GM12864 (cell line): ENCODE measurements at regions not wholly inside any gene's neighbourhood (a gene's known extent, or its start where the extent isn't known, plus 50 kb on each side); places are given as distances from the start of the nearest gene placed in this dataset.

Experiments used
- DNase-seq: peaks from one replicate; pipeline ENCODE4 v3.0.0-alpha.2; 2011; ENCODE audit warnings: low read depth
- H3K4me3 ChIP-seq: 2 replicates; pipeline ENCODE4 v1.5.1; 2011; ENCODE audit warnings: mild to moderate bottlenecking, low read depth, low read length, control low read depth
- TF ChIP-seq, protein P1 (sequence below): IDR thresholded peaks from 2 replicates; pipeline ENCODE4 v1.5.1; 2011; ENCODE audit warnings: low read depth, mild to moderate bottlenecking, moderate library complexity, low read length, control low read depth, inconsistent platforms; ENCODE audit errors: missing control alignments

DNA sequence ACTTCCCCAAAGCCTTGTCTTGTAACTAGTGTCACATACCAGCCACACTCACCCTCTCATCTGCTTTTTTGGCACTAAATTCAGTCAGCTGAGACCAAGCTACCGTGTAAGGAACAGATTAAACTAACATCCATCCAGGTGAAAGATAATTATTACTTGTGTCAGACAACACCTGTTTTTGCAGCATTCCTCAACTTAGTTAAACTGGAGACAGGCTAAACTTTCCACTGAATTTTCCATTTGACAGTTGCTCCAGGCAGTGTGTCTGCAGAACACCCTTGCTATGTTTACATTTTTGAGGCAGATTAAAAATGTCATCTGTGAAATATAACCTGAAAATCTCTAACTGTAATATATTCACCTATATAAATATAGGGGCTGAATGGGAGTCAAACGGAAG, 73.6 kb downstream of the CYP26A1 start:
- TF ChIP-seq, protein P1, sequence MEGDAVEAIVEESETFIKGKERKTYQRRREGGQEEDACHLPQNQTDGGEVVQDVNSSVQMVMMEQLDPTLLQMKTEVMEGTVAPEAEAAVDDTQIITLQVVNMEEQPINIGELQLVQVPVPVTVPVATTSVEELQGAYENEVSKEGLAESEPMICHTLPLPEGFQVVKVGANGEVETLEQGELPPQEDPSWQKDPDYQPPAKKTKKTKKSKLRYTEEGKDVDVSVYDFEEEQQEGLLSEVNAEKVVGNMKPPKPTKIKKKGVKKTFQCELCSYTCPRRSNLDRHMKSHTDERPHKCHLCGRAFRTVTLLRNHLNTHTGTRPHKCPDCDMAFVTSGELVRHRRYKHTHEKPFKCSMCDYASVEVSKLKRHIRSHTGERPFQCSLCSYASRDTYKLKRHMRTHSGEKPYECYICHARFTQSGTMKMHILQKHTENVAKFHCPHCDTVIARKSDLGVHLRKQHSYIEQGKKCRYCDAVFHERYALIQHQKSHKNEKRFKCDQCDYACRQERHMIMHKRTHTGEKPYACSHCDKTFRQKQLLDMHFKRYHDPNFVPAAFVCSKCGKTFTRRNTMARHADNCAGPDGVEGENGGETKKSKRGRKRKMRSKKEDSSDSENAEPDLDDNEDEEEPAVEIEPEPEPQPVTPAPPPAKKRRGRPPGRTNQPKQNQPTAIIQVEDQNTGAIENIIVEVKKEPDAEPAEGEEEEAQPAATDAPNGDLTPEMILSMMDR = no peak
- no peak overlapping the region for H3K4me3 ChIP-seq
- no peak for DNase-seq

DNA sequence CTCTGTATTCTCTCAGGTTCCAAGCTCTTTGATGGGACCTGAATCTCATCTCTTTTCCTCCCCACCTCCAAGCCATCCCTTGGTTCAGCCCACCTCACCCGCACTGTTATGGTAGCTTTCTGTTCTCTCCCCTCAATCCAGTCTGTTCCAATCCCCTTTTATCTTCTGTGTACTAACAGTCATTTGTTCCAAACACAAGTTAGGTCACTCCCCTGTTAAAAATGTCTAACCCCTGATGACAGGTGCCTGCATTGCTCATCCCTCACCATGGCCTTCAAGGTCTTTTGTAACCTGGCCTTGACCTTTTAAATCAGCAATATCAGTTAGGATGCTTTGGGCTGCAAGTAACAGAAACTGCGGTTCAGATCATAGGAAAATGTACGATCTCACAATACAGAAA, 74.8 kb downstream of the CYP26A1 start:
- H3K4me3 ChIP-seq = no peak overlapping the region
- TF ChIP-seq, protein P1 = no peak
- no peak for DNase-seq

DNA sequence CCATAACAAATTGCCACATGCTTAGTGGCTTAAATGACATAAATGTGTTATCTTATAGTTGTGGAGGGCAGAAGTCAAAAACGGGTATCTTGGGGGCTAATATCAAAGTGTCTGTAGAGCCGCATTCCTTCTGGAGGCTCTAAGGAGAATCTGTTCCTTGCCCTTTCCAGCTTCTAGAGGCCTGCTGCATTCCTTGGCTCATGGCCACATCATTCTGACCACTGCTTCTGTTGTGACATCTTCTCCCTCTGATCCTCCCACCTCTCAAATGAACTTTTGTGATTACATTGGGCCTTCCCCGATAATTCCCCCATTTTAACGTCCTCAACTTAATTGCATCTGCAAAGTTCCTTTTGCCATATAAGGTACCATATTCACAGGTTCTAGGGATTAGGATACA, 76.1 kb downstream of the CYP26A1 start:
- no peak overlapping the region for H3K4me3 ChIP-seq
- TF ChIP-seq, protein P1 = no peak
- no peak for DNase-seq

DNA sequence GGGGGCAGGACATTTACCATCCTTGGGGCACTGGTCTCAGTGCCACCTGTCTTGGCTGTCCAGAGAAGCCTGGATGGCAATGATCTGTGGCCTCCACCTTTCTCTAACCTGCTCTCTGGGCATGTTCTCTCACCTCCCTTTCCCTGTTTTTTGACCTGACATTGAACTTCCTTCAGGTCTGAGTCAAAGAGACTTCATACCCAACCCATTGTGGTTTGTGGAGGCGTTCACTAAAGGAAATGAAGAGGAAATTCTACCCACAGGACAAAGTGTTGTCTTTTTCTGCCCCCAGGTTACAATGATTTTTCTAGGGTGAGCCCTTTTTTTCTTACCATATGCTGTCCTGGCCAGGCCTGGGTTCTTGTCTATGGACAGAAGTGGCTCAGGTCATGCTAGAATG, 76.6 kb downstream of the CYP26A1 start:
- H3K4me3 ChIP-seq = no peak overlapping the region
- TF ChIP-seq, protein P1 = no peak
- no peak for DNase-seq

DNA sequence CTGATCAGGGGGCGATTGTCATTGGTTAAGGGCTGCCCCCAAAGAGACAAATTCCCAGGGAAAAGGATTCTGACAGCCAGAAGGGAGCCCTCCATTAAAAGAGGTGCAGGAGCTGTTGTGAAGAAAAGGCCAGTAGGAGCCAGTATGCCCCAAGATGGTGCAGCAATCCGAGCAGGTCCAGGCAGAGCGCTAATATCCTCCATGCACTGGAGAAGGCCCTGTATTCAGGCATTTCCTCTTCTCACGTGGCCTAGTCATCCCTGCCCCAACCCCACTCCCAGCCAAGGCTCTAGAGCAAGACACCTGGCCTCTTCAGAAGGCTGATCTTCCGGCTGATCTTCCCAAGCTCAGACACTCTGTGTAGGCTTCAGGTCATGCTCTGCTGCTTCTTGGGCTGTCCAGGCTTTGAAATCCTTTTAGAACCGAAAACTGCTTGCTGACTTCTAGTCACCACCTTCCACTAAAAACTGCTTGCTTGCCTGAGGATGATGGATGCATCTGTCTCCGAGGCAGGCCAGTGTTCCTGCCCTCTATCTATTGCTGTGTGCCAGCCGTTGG, 77.4 kb downstream of the CYP26A1 start:
- TF ChIP-seq, protein P1 = no peak
- H3K4me3 ChIP-seq = no peak overlapping the region
- no peak for DNase-seq

DNA sequence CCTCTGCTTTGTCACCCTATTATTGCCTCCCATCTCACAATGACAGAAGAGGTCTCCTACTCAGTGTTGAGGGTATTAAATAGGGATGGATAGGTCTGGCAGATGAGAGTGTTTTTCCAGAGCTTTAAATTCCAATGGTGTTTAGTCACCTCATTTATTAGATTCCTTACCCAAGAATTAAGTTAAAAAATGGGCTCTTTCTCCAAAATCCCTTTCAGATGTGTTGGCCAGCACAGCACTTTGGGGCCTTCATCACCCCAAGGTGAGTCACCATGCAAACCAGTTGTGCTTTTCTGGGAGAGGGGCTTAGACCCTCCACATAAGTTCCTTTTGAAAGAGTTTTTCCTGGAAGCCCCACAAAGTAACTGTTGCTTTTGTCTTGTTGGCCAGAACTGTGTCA, 78.4 kb downstream of the CYP26A1 start:
- H3K4me3 ChIP-seq = no peak overlapping the region
- DNase-seq = no peak
- TF ChIP-seq, protein P1 = no peak

DNA sequence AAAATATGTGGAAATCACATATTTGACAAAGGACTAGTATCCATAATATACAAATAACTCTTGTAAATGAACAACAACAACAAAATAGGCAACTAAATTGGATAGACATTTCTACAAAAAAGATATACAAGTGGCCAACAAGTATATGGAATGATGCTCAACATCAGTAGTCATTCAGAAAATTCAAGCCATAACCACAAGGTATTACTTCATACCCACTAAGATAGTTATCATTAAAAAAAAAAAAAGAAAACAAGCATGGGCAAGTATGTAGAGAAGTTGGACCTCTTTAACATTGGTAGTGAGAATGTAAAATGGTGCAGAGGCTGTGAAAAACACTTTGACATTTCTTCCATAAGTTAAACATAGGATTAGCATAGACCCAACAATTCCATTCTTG, 80.8 kb downstream of the CYP26A1 start:
- TF ChIP-seq, protein P1 = no peak
- no peak overlapping the region for H3K4me3 ChIP-seq
- no peak for DNase-seq
